Testis (tissue), 2 donors: ENCODE measurements at regions not wholly inside any gene's neighbourhood (a gene's known extent, or its start where the extent isn't known, plus 50 kb on each side); places are given as distances from the start of the nearest gene placed in this dataset.
A peak's percentile ranks its signal among the peaks of the same experiment; 100 is the strongest.

Experiments
- DNase-seq: peaks from one replicate; pipeline ENCODE4 v3.0.0-alpha.2; 2019
- H3K27ac ChIP-seq, 2 donors: fragments of 200-600 bp; sonication (generic); one replicate each; pipeline ENCODE4 v1.5.1; 2019
- H3K27me3 ChIP-seq: fragments of 200-600 bp; sonication (generic); one replicate; pipeline ENCODE4 v1.5.1; 2019
- H3K36me3 ChIP-seq: fragments of 200-600 bp; sonication (generic); one replicate; pipeline ENCODE4 v1.5.1; 2017; ENCODE audit warnings: low read depth; ENCODE audit errors: missing control alignments
- H3K4me1 ChIP-seq: fragments of 200-600 bp; sonication (generic); one replicate; pipeline ENCODE4 v1.5.1; 2019
- H3K4me3 ChIP-seq, 2 donors: fragments of 200-600 bp; sonication (generic); one replicate each; pipeline ENCODE4 v1.5.1; 2017 to 2019
- H3K9me3 ChIP-seq: fragments of 200-600 bp; sonication (generic); one replicate; pipeline ENCODE4 v1.5.1; 2017
- POLR2A ChIP-seq: fragments of 450-650 bp; IDR thresholded peaks from one replicate; pipeline ENCODE4 v1.6.1; 2017; ENCODE audit warnings: antibody characterized with exemption, mild to moderate bottlenecking, moderate library complexity
- WGBS, 2 donors: methylation state at CpG; one replicate each; pipeline ENCODE4 v1.1.5; 2018; 5-methylcytosine and 5-hydroxymethylcytosine counted together
- intact Hi-C: fragments of 100-400 bp; cut with DNase I; formaldehyde crosslinking; loops from one replicate; pipeline ENCODE4 v1.15.1; 2023; ENCODE audit warnings: low total_unique reads
- TF ChIP-seq, protein P1 (sequence below), 3 experiments: fragments of 450-650 bp in 2 of 3; fragments of 200-600 bp in 1 of 3; sonication (generic) in 1 of 3; IDR thresholded peaks; one replicate each; pipeline ENCODE4 v1.5.1; 2016 to 2019; ENCODE audit warnings: antibody characterized with exemption in 3 of 3, mild to moderate bottlenecking in 2 of 3, moderate library complexity in 1 of 3

DNA sequence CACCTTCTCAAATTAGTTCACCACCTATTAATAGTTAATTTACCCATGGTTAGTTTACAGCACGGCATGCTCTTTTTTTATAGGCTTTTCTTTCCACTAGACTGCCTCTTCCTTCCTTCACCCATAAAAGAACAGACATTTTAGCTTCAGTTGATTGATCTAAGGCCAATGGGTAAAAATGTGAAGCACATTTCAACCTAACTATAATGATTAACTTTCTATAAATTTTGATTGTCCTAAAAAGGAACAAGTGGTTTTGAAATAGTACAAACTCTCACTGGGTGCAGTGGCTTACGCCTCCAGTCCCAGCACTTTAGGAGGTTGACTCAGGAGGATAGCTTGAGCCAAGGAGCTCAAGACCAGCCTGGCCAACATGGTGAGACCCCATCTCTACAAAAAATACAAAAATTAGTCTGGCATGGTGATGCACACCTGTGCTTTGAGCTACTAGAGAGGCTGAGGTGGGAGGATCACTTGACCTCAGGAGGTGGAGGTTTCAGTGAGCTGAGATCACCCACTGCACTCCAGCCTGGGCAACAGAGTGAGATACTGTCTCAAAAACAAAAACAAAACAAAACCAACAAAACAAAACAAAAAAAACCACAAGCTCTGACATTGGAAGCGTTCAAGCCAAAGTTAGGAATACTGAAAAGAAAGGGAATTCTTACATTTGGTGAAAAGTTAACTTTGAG lies 89.9 kb upstream of the FAT1 start:
- Histone ChIP-seq H3K4me3 (no peak overlapping the region), H3K27me3 (no peaks in the 10 kb centered on the region), H3K36me3 (no peaks in the 10 kb centered on the region), H3K9me3 (no peaks in the 10 kb centered on the region), H3K27ac (no peak overlapping the region), H3K4me1 (no peaks in the 10 kb centered on the region)
- TF ChIP-seq, protein P1, sequence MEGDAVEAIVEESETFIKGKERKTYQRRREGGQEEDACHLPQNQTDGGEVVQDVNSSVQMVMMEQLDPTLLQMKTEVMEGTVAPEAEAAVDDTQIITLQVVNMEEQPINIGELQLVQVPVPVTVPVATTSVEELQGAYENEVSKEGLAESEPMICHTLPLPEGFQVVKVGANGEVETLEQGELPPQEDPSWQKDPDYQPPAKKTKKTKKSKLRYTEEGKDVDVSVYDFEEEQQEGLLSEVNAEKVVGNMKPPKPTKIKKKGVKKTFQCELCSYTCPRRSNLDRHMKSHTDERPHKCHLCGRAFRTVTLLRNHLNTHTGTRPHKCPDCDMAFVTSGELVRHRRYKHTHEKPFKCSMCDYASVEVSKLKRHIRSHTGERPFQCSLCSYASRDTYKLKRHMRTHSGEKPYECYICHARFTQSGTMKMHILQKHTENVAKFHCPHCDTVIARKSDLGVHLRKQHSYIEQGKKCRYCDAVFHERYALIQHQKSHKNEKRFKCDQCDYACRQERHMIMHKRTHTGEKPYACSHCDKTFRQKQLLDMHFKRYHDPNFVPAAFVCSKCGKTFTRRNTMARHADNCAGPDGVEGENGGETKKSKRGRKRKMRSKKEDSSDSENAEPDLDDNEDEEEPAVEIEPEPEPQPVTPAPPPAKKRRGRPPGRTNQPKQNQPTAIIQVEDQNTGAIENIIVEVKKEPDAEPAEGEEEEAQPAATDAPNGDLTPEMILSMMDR (IDR thresholded peaks at IDR 0.05) = no peak
- no peak for TF ChIP-seq POLR2A
- DNase-seq = no peak
- intact Hi-C loops = no loop called here
- WGBS, 2 donors = 88 to 93% methylated on average over 3 of the region's 3 CpGs

DNA sequence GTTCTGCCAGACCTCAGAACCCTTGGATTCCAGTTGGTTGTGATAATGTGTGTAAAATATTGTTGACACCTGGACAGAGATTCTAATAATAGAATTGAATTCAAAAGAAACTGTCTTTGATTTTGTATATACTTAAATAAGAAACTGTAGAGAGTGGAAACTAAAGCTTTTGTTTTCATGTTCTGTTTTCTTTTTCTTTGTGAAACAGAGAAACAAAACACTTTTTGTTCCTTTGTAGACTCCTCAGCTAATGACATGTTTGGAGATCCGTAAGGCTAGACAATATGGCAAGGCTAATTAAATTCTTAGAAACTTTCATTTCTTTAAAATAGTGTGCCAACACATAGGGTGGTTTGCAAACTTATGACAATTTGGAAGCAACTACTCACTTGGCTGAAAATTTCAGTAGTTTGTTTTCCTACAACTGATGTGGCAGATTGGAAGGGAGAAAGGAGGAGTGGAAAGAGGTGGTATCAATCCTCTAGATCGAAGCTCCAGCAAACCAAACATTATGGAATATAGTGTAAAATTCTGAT lies 90.9 kb upstream of the FAT1 start:
- Histone ChIP-seq H3K4me3 (no peak overlapping the region), H3K36me3 (no peaks in the 10 kb centered on the region), H3K27me3 (no peaks in the 10 kb centered on the region), H3K4me1 (no peaks in the 10 kb centered on the region), H3K27ac (no peak overlapping the region), H3K9me3 (no peaks in the 10 kb centered on the region)
- no peak for TF ChIP-seq POLR2A
- TF ChIP-seq, protein P1 (IDR thresholded peaks at IDR 0.05) = no peak
- intact Hi-C loops = no loop called here
- WGBS, 2 donors = 42 to 49% methylated on average over 2 of the region's 2 CpGs
- DNase-seq = no peak

DNA sequence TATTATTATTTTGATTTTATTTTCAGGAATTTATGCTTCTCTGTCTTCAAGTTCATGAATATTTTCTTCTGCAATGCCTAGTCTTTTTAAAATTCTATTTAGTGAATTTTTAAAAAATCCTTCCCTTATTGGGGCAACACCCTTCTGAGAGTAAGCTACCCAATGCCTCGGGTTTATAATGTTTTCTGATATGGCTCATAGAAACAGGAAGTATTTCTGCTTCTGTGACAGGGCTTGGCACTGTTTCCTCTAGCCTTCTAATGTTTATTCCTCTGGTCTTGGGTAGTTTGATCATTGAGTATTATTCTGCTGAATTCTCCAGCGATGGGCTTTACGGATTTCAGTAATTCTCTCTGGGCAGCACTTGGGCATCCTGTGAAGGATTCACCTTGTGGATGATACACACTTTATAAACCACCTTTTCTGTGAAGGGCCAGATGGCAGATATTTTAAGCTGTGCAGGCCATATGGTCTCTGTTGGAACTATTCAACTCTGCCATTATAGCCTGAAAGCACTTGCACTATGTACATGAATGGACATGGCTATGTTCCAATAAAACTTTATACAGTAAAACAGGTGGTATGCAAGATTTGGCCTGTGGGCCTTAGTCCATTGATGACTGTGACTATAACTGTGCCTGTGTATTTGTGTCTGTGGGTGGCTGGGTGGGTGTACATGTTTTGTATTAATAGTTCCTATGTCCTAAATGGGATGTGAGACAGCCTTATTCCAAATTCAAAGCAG lies 95.9 kb upstream of the FAT1 start:
- Histone ChIP-seq H3K9me3 (no peaks in the 10 kb centered on the region), H3K27ac (no peak overlapping the region), H3K36me3 (no peaks in the 10 kb centered on the region), H3K4me3 (no peak overlapping the region), H3K4me1 (no peaks in the 10 kb centered on the region), H3K27me3 (no peaks in the 10 kb centered on the region)
- intact Hi-C loops = no loop called here
- 81 to 82% methylated on average over 3 of the region's 3 CpGs for WGBS, 2 donors
- TF ChIP-seq, protein P1 (IDR thresholded peaks at IDR 0.05) = no peak
- TF ChIP-seq POLR2A = no peak
- no peak for DNase-seq

DNA sequence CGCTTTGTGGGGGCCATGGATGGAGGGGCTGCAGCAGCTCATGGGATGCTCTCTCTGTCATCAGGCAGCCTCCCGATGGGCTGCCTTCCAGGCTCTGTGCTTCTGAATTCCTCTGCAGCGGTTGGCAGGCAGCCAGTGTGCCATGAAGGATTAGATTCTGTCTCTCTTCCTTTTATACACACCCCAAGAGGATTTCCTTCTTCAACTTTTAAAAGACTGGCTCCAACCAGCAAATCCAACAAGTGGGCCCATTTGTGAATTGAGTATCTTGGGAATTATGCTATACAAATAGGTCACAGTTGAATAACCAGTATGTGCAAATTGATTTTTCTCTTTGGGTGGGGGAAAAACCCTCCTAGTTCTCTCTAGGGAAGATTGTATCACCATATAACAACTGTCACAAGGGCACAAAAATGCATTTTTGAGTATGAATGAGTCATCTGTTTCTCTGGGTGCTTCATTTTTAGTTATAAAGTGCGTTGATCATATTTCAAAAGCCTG lies 96.8 kb upstream of the FAT1 start:
- DNase-seq = peak; percentile 34
- no peak overlapping the region for H3K4me3 ChIP-seq
- H3K27ac ChIP-seq = no peak overlapping the region
- no peaks in the 10 kb centered on the region for H3K36me3 ChIP-seq
- no peaks in the 10 kb centered on the region for H3K4me1 ChIP-seq
- TF ChIP-seq POLR2A = no peak
- TF ChIP-seq, protein P1 (IDR thresholded peaks at IDR 0.05) = no peak
- 62 to 63% methylated on average over 4 of the region's 4 CpGs for WGBS, 2 donors
- intact Hi-C loops = no loop called here
- H3K9me3 ChIP-seq = no peaks in the 10 kb centered on the region
- H3K27me3 ChIP-seq = no peaks in the 10 kb centered on the region
